GM06990 (cell line): ENCODE measurements at regions not wholly inside any gene's neighbourhood (a gene's known extent, or its start where the extent isn't known, plus 50 kb on each side); places are given as distances from the start of the nearest gene placed in this dataset.

Source experiments
- DNase-seq: peaks from one replicate; pipeline ENCODE4 v3.0.0-alpha.2; 2011; ENCODE audit not compliant: insufficient read length; ENCODE audit errors: extremely low read depth
- H3K27me3 ChIP-seq: replicated peaks from 2 replicates; pipeline ENCODE4 v1.6.0; 2011; ENCODE audit warnings: low read length; ENCODE audit not compliant: control insufficient read depth, insufficient read depth
- H3K36me3 ChIP-seq: 2 replicates; pipeline ENCODE4 v1.5.1; 2011; ENCODE audit warnings: low read length; ENCODE audit not compliant: control insufficient read depth, insufficient read depth
- H3K4me3 ChIP-seq: replicated peaks from 2 replicates; pipeline ENCODE4 v1.5.1; 2011; ENCODE audit warnings: low read depth, mild to moderate bottlenecking, control low read depth, low read length
- CTCF ChIP-seq: IDR thresholded peaks from 2 replicates; pipeline ENCODE4 v1.5.1; 2011; ENCODE audit warnings: low read length, control low read depth, mild to moderate bottlenecking, inconsistent platforms; ENCODE audit not compliant: insufficient read depth, poor library complexity, severe bottlenecking

GRCh38 chr20:58109126-58109880 lies 119.2 kb downstream of the ANKRD60 start:
- no peak for TF ChIP-seq CTCF
- no peak for DNase-seq
- Histone ChIP-seq H3K36me3 (no peaks in the 10 kb centered on the region), H3K27me3 (no peaks in the 10 kb centered on the region), H3K4me3 (no peak overlapping the region)

GRCh38 chr20:58107533-58107932 lies 120.9 kb downstream of the ANKRD60 start:
- Histone ChIP-seq H3K27me3 (no peaks in the 10 kb centered on the region; the same call in 1 of the 2 replicates), H3K36me3 (no peaks in the 10 kb centered on the region), H3K4me3 (no peak overlapping the region)
- DNase-seq, result no peak
- TF ChIP-seq CTCF, result no peak

DNA sequence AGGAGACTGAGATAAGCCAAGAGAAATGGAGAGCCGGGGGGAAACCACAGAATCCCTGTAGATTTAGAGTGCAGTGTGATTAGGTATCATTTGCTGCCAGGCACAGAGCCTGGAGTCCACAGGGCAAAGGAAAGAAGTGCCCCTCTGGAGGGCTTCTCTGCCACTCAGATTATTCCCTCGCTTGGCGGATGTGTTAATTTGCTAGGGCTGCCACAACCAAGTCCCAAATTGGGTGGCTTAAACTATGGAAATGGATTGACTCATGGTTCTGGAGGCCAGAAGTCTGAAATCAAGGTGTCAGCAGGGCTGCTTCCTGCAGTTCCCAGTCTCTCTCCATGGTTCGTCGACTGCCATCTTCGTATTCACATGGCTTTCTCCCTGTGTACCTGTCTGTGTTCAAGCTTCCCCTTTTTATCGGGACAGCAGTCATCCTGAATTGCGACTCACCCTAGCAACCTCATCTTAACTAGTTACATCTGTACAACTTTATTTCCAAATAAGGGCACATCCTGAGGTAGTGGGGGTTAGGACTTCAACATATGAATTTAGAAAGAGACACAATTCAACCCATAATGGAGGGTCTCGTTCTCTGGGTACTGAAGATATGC lies 122.2 kb downstream of the ANKRD60 start:
- Histone ChIP-seq H3K27me3 (no peaks in the 10 kb centered on the region; the same call in 1 of the 2 replicates), H3K36me3 (no peaks in the 10 kb centered on the region), H3K4me3 (no peak overlapping the region)
- no peak for DNase-seq
- no peak for TF ChIP-seq CTCF

GRCh38 chr20:58103961-58104360 lies 124.5 kb downstream of the ANKRD60 start:
- no peak for TF ChIP-seq CTCF
- Histone ChIP-seq H3K27me3 (no peaks in the 10 kb centered on the region; the same call in none of the 2 replicates), H3K36me3 (no peaks in the 10 kb centered on the region), H3K4me3 (no peak overlapping the region)
- no peak for DNase-seq

DNA sequence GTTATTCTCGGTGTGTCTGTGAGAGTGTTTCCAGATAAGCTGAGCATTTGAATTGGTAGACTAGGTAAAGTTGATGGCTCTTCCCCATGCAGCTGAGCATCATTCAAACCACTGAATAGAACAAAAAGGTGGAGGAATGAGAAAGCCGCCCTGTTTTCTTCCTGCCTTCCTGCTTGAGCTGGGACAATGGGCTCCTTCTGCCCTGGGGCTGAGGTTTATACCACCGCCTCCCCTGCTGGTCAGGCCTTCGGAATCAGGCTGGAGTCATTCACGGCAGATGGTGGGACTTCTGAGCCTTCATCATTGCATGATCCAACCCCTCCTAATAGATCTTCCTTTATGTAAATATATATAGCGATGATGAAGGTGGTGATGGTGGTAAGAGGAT lies 124.9 kb downstream of the ANKRD60 start:
- H3K27me3 ChIP-seq, result no peaks in the 10 kb centered on the region; the same call in none of the 2 replicates
- no peak for DNase-seq
- TF ChIP-seq CTCF, result no peak
- H3K4me3 ChIP-seq, result no peak overlapping the region
- no peaks in the 10 kb centered on the region for H3K36me3 ChIP-seq
